Endodermal cell (in vitro differentiated cells): ENCODE measurements at regions not wholly inside any gene's neighbourhood (a gene's known extent, or its start where the extent isn't known, plus 50 kb on each side); places are given as distances from the start of the nearest gene placed in this dataset.

Source experiments
- DNase-seq: peaks from one replicate; pipeline ENCODE4 v3.0.0-alpha.2; 2017
- H3K27ac ChIP-seq: 2 replicates; pipeline ENCODE4 v1.5.1; 2013; ENCODE audit warnings: mild to moderate bottlenecking, low read depth, low read length, moderate library complexity
- H3K27me3 ChIP-seq: 2 replicates; pipeline ENCODE4 v1.6.1; 2013; ENCODE audit warnings: mild to moderate bottlenecking, low read length, moderate library complexity; ENCODE audit not compliant: insufficient read depth, control insufficient read depth, poor library complexity, severe bottlenecking
- H3K36me3 ChIP-seq: 2 replicates; pipeline ENCODE4 v1.7.0; 2013; ENCODE audit warnings: mild to moderate bottlenecking, low read length, moderate library complexity; ENCODE audit not compliant: control insufficient read depth, insufficient read depth
- H3K4me1 ChIP-seq: one replicate; pipeline ENCODE4 v1.7.0; 2013; ENCODE audit warnings: low read length; ENCODE audit not compliant: control insufficient read depth, insufficient read depth
- H3K4me3 ChIP-seq: 2 replicates; pipeline ENCODE4 v1.5.1; 2013; ENCODE audit warnings: mild to moderate bottlenecking, low read length, moderate library complexity
- H3K9ac ChIP-seq: 2 replicates; pipeline ENCODE4 v1.6.1; 2013; ENCODE audit warnings: mild to moderate bottlenecking, low read length, moderate library complexity; ENCODE audit not compliant: poor library complexity, severe bottlenecking; ENCODE audit errors: extremely low read depth
- H3K9me3 ChIP-seq: 2 replicates; pipeline ENCODE4 v1.6.1; 2013; ENCODE audit warnings: mild to moderate bottlenecking, low read length, moderate library complexity; ENCODE audit not compliant: control insufficient read depth
- H3K27ac Mint-ChIP-seq: 2 replicates; pipeline ENCODE4 v1.8.0; 2020; ENCODE audit warnings: mixed read lengths
- H3K27me3 Mint-ChIP-seq: 2 replicates; pipeline ENCODE4 v1.8.0; 2021; ENCODE audit warnings: mild to moderate bottlenecking, mixed read lengths; ENCODE audit not compliant: insufficient read depth
- H3K36me3 Mint-ChIP-seq: 2 replicates; pipeline ENCODE4 v1.8.0; 2020; ENCODE audit warnings: low read depth, mixed read lengths
- H3K4me1 Mint-ChIP-seq: 2 replicates; pipeline ENCODE4 v1.8.0; 2020; ENCODE audit warnings: mixed read lengths
- H3K4me3 Mint-ChIP-seq: 2 replicates; pipeline ENCODE4 v1.8.0; 2020; ENCODE audit warnings: mild to moderate bottlenecking, moderate library complexity, mixed read lengths
- H3K9me3 Mint-ChIP-seq: 2 replicates; pipeline ENCODE4 v1.8.0; 2020; ENCODE audit warnings: mild to moderate bottlenecking, mixed read lengths
- WGBS, 2 experiments: methylation state at CpG; one replicate each; pipeline versions ENCODE4 v1.1.5 to v1.1.7; 2013; ENCODE audit warnings: missing lambda C conversion rate in 2 of 2, mixed read lengths in 1 of 2; ENCODE audit not compliant: insufficient coverage in 1 of 2, insufficient read length in 1 of 2; 5-methylcytosine and 5-hydroxymethylcytosine counted together
- TF ChIP-seq, protein P1 (sequence below): fragments of 200-600 bp; sonication (generic); conservative IDR thresholded peaks from 2 replicates; pipeline ENCODE4 v1.5.0; 2021; ENCODE audit warnings: antibody characterized with exemption, mild to moderate bottlenecking

- Mint-ChIP-seq H3K4me1 (peaks cover 28% of the 10 kb centered on the region), H3K27me3 (peaks cover 18% of the 10 kb centered on the region), H3K4me3 (no peak overlapping the region), H3K9me3 (no peaks in the 10 kb centered on the region), H3K36me3 (no peaks in the 10 kb centered on the region), H3K27ac (no peak overlapping the region)
- Histone ChIP-seq H3K36me3 (no peaks in the 10 kb centered on the region), H3K9ac (no peak overlapping the region), H3K4me1 (peaks cover 8% of the 10 kb centered on the region), H3K4me3 (no peak overlapping the region), H3K9me3 (no peaks in the 10 kb centered on the region), H3K27ac (no peak overlapping the region), H3K27me3 (peaks cover 17% of the 10 kb centered on the region)
- DNase-seq, result peak; percentile 58
- TF ChIP-seq, protein P1, sequence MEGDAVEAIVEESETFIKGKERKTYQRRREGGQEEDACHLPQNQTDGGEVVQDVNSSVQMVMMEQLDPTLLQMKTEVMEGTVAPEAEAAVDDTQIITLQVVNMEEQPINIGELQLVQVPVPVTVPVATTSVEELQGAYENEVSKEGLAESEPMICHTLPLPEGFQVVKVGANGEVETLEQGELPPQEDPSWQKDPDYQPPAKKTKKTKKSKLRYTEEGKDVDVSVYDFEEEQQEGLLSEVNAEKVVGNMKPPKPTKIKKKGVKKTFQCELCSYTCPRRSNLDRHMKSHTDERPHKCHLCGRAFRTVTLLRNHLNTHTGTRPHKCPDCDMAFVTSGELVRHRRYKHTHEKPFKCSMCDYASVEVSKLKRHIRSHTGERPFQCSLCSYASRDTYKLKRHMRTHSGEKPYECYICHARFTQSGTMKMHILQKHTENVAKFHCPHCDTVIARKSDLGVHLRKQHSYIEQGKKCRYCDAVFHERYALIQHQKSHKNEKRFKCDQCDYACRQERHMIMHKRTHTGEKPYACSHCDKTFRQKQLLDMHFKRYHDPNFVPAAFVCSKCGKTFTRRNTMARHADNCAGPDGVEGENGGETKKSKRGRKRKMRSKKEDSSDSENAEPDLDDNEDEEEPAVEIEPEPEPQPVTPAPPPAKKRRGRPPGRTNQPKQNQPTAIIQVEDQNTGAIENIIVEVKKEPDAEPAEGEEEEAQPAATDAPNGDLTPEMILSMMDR, result no peak
- 17 to 50% methylated on average over 4 to 6 of the region's 6 CpGs for WGBS, 2 experiments
Measured at GRCh38 chr4:27090406-27090805, 229.8 kb downstream of the STIM2 start.

- Mint-ChIP-seq H3K4me3 (no peak overlapping the region), H3K9me3 (no peaks in the 10 kb centered on the region), H3K27me3 (no peaks in the 10 kb centered on the region), H3K4me1 (peaks cover 24% of the 10 kb centered on the region), H3K36me3 (no peaks in the 10 kb centered on the region), H3K27ac (no peak overlapping the region)
- H3K36me3 ChIP-seq, result no peaks in the 10 kb centered on the region
- DNase-seq, result peak; percentile 42
- H3K4me1 ChIP-seq, result no peaks in the 10 kb centered on the region
- no peaks in the 10 kb centered on the region for H3K27me3 ChIP-seq
- no peaks in the 10 kb centered on the region for H3K9me3 ChIP-seq
- WGBS, 2 experiments, result 91 to 94% methylated on average over 6 of the region's 6 CpGs
- H3K4me3 ChIP-seq, result no peak overlapping the region
- H3K27ac ChIP-seq, result no peak overlapping the region
- TF ChIP-seq, protein P1, result no peak
- no peak overlapping the region for H3K9ac ChIP-seq
Measured at GRCh38 chr4:27094224-27094623, 233.6 kb downstream of the STIM2 start.

- H3K4me1 Mint-ChIP-seq, result peaks cover 27% of the 10 kb centered on the region
Measured at GRCh38 chr4:27094783-27095182, 234.1 kb downstream of the STIM2 start.

More at GRCh38 chr4:27094783-27095182, 234.1 kb downstream of the STIM2 start:
- no peaks in the 10 kb centered on the region for H3K36me3 ChIP-seq
- no peak overlapping the region for H3K27ac Mint-ChIP-seq
- no peaks in the 10 kb centered on the region for H3K4me1 ChIP-seq
- peaks cover 2% of the 10 kb centered on the region for H3K27me3 Mint-ChIP-seq
- H3K27me3 ChIP-seq, result no peaks in the 10 kb centered on the region
- H3K9me3 ChIP-seq, result no peaks in the 10 kb centered on the region
- 60 to 85% methylated on average over 2 of the region's 2 CpGs for WGBS, 2 experiments
- H3K4me3 Mint-ChIP-seq, result no peak overlapping the region
- no peaks in the 10 kb centered on the region for H3K36me3 Mint-ChIP-seq
- TF ChIP-seq, protein P1, result no peak
- H3K27ac ChIP-seq, result no peak overlapping the region
- DNase-seq, result peak; percentile 36
- no peaks in the 10 kb centered on the region for H3K9me3 Mint-ChIP-seq
- no peak overlapping the region for H3K4me3 ChIP-seq
- H3K9ac ChIP-seq, result no peak overlapping the region
